Ovary (tissue), 7 donors: ENCODE measurements at regions not wholly inside any gene's neighbourhood (a gene's known extent, or its start where the extent isn't known, plus 50 kb on each side); places are given as distances from the start of the nearest gene placed in this dataset.

Experiments used
- DNase-seq, 5 donors: peaks; one replicate each; pipeline ENCODE4 v3.0.0-alpha.2; 2019 to 2020
- H3K27ac ChIP-seq, 2 donors: fragments of 200-600 bp; one replicate each; pipeline versions ENCODE4 v1.5.1 to v1.8.0; 2019 to 2022
- H3K27me3 ChIP-seq: fragments of 200-600 bp; one replicate; pipeline ENCODE4 v1.8.0; 2022
- H3K36me3 ChIP-seq: fragments of 200-600 bp; sonication (generic); one replicate; pipeline ENCODE4 v1.5.1; 2019
- H3K4me1 ChIP-seq: one replicate; pipeline ENCODE4 v1.8.1; 2013; ENCODE audit warnings: mild to moderate bottlenecking, moderate library complexity; ENCODE audit not compliant: insufficient read depth
- H3K4me3 ChIP-seq: fragments of 200-600 bp; sonication (generic); one replicate; pipeline ENCODE4 v1.5.1; 2017
- H3K9me3 ChIP-seq, 2 donors: fragments of 200-600 bp in 1 of 2; sonication (generic) in 1 of 2; one replicate each; pipeline versions ENCODE4 v1.5.1 to v1.8.1; 2013 to 2019; ENCODE audit warnings: mild to moderate bottlenecking in 1 of 2, moderate library complexity in 1 of 2
- EP300 ChIP-seq: sonication (generic); formaldehyde crosslinking; IDR thresholded peaks from one replicate; pipeline ENCODE4 v1.6.1; 2017; ENCODE audit warnings: antibody characterized with exemption
- POLR2A ChIP-seq: fragments of 450-650 bp; IDR thresholded peaks from one replicate; pipeline ENCODE4 v1.6.1; 2017; ENCODE audit warnings: antibody characterized with exemption, mild to moderate bottlenecking, moderate library complexity
- WGBS, 3 donors: extraction: QIAGEN DNeasy Blood & Tissue Kit in 1 of 3; methylation state at CpG; one replicate each; pipeline versions ENCODE4 v1.1.5 to v1.1.7; 2013 to 2017; 5-methylcytosine and 5-hydroxymethylcytosine counted together
- intact Hi-C, 4 donors: fragments of 100-400 bp; cut with DNase I; formaldehyde crosslinking; loops; one replicate each; pipeline versions ENCODE4 v1.11.0 to v1.15.1; 2022 to 2023
- TF ChIP-seq, protein P1 (sequence below), 3 donors: fragments of 450-650 bp in 2 of 3; fragments of 200-600 bp in 1 of 3; IDR thresholded peaks; one replicate each; pipeline versions ENCODE4 v1.5.1 to v1.8.0; 2016 to 2022; ENCODE audit warnings: antibody characterized with exemption in 3 of 3, mild to moderate bottlenecking in 1 of 3
- donor health status: DM: no; HTN: no; CAD: no; lungs with moderate emphysema.
- donor health status: DM: no; HTN: no; CAD: no.
- donor health status: Bipolar disorder and iron deficiency.
- donor health status: DM: no; HTN: no; CAD: no.
- donor health status: DM: yes; HTN: yes; CAD: no.

DNA sequence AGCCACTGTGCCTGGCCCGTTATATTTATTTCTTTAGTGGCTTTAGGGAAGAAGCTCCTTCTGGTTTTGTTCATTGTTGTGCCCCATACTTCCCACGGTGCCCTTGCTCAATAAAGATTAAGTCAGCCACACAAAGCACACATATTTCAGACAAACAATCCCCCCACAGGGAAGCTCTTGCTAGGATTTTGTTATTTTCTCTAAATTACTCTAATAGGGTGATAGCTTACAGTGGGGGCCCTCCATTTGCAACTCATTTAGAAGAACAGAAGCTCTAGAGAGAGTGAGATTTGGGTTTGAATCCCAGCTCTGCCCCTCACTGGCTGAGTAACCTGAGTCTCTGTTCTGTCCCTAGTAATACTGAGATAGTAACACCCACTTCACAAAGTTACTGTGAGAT, 499.9 kb downstream of the GRIN2A start:
- no peaks in the 10 kb centered on the region for H3K36me3 ChIP-seq
- no peak overlapping the region for H3K27ac ChIP-seq
- 55 to 73% (median 70%) methylated on average over 2 of the region's 2 CpGs for WGBS, 3 donors
- H3K27me3 ChIP-seq = no peaks in the 10 kb centered on the region
- no peaks in the 10 kb centered on the region for H3K4me1 ChIP-seq
- H3K9me3 ChIP-seq = no peaks in the 10 kb centered on the region
- TF ChIP-seq POLR2A (no peak), EP300 (no peak)
- TF ChIP-seq, protein P1, sequence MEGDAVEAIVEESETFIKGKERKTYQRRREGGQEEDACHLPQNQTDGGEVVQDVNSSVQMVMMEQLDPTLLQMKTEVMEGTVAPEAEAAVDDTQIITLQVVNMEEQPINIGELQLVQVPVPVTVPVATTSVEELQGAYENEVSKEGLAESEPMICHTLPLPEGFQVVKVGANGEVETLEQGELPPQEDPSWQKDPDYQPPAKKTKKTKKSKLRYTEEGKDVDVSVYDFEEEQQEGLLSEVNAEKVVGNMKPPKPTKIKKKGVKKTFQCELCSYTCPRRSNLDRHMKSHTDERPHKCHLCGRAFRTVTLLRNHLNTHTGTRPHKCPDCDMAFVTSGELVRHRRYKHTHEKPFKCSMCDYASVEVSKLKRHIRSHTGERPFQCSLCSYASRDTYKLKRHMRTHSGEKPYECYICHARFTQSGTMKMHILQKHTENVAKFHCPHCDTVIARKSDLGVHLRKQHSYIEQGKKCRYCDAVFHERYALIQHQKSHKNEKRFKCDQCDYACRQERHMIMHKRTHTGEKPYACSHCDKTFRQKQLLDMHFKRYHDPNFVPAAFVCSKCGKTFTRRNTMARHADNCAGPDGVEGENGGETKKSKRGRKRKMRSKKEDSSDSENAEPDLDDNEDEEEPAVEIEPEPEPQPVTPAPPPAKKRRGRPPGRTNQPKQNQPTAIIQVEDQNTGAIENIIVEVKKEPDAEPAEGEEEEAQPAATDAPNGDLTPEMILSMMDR (IDR thresholded peaks at IDR 0.05) = no peak
- DNase-seq = no peak
- intact Hi-C loops = no loop called here
- no peak overlapping the region for H3K4me3 ChIP-seq

DNA sequence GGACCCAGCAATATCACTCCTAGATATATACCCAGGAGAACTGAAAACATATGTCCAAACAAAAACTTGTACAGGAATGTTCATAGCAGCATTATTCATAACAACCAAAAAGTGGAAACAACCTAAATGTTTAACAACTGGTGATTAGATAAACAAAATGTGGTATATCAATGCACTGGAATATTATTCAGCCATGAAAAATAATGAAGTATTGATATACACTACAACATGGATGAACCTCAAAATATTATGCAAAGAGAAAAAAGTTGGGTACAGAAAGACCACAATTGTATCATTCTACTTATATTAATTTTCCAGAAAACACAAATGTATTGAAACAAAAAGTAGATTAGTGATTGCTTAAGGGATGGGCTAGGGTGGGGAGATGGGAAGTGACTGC, 498.6 kb downstream of the GRIN2A start:
- no peaks in the 10 kb centered on the region for H3K27me3 ChIP-seq
- H3K4me1 ChIP-seq = no peaks in the 10 kb centered on the region
- no peak for DNase-seq
- H3K36me3 ChIP-seq = no peaks in the 10 kb centered on the region
- no peaks in the 10 kb centered on the region for H3K9me3 ChIP-seq
- intact Hi-C loops = no loop called here
- H3K4me3 ChIP-seq = no peak overlapping the region
- no peak overlapping the region for H3K27ac ChIP-seq
- TF ChIP-seq, protein P1 (IDR thresholded peaks at IDR 0.05) = no peak
- TF ChIP-seq POLR2A = no peak
- no peak for TF ChIP-seq EP300

DNA sequence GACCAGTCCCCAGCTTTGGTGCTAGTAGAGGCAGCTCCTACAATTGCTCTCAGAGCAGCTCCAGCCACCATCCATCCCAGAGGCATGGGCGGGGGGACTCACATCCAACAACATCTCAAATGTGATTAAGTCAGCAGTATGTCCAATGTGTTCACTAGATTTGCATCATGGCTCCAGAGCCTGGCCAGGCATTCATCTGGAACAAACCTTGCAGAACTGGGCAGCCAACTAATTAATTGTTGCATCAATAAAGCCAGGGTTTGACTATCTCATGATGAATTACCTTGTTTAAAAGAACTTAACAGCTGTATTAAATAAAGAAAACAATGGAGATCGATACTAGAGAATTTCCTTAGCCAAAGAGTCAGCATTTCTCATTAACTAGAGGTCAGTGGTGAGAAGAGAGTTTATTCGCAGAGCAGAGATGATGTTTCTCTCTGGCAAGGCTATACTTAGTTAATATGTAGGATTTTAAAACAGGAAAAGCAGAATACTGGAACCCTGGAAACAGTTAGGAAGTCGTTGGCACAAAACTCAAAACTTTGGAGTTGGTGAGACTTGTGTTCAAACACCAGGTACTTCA, 494.4 kb downstream of the GRIN2A start:
- DNase-seq = no peak
- H3K27me3 ChIP-seq = no peaks in the 10 kb centered on the region
- H3K4me1 ChIP-seq = no peaks in the 10 kb centered on the region
- H3K36me3 ChIP-seq = no peaks in the 10 kb centered on the region
- H3K4me3 ChIP-seq = no peak overlapping the region
- no peak overlapping the region for H3K27ac ChIP-seq
- no peaks in the 10 kb centered on the region for H3K9me3 ChIP-seq
- WGBS, 3 donors = 73 to 80% (median 74%) methylated on average over 4 of the region's 4 CpGs
- intact Hi-C loops = no loop called here
- TF ChIP-seq EP300 (no peak), POLR2A (no peak)
- TF ChIP-seq, protein P1 (IDR thresholded peaks at IDR 0.05) = no peak

DNA sequence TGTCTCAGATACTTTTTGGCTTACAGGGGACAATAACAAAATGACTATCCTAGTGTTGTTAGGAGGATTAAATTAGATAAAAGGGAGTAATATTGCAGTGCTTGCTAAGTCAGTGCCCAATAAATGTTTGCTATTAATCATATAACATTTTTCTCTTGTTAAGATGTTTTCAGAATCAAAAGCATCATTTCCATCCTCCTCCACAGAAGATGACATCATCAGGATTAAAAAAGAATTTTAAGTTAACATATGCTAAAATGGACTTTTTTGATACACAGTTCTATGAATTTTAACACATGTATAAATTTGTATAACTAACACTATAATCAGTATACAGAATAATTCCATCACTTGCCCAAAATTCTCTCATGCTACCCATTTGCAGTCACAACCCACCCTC, 492.6 kb downstream of the GRIN2A start:
- H3K27me3 ChIP-seq = no peaks in the 10 kb centered on the region
- no peak for DNase-seq
- no peak overlapping the region for H3K27ac ChIP-seq
- no peaks in the 10 kb centered on the region for H3K4me1 ChIP-seq
- TF ChIP-seq, protein P1 (IDR thresholded peaks at IDR 0.05) = no peak
- TF ChIP-seq POLR2A (no peak), EP300 (no peak)
- intact Hi-C loops = no loop called here
- H3K36me3 ChIP-seq = no peaks in the 10 kb centered on the region
- H3K4me3 ChIP-seq = no peak overlapping the region
- no peaks in the 10 kb centered on the region for H3K9me3 ChIP-seq
